ENCODE measurements at regions not wholly inside any gene's neighbourhood (a gene's known extent, or its start where the extent isn't known, plus 50 kb on each side); places are given as distances from the start of the nearest gene placed in this dataset.

DNA sequence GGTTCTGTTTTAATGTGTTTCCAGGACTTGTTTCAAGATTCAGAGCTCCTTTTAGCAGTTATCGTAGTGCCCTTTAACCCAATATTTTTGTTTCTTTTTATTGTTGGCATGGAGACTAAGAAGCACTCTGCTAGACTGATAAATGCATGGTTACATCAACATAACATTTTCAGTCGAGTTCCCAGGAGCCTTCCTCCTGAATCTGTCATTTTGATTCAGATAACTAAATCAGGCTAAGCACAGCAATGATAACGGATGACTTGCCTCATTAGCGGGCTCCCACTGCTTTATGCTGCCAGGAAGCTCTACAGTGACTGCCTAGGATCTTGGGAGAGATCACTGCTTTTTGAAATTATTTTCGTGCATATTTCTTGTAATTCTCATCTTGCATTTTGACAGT, 772.8 kb upstream of the GJE1 start:
- Mint-ChIP-seq H3K27ac (no peak overlapping the region), H3K4me3 (no peak overlapping the region), H3K27me3 (no peaks in the 10 kb centered on the region), H3K36me3 (ENCODE audit: low read depth) (no peaks in the 10 kb centered on the region), H3K4me1 (peaks cover 11% of the 10 kb centered on the region), H3K9me3 (peaks cover 7% of the 10 kb centered on the region)
- CTCF ChIA-PET, result no interaction called here
- ATAC-seq (ENCODE audit: low read depth), result no peak
- TF ChIP-seq, protein P1, sequence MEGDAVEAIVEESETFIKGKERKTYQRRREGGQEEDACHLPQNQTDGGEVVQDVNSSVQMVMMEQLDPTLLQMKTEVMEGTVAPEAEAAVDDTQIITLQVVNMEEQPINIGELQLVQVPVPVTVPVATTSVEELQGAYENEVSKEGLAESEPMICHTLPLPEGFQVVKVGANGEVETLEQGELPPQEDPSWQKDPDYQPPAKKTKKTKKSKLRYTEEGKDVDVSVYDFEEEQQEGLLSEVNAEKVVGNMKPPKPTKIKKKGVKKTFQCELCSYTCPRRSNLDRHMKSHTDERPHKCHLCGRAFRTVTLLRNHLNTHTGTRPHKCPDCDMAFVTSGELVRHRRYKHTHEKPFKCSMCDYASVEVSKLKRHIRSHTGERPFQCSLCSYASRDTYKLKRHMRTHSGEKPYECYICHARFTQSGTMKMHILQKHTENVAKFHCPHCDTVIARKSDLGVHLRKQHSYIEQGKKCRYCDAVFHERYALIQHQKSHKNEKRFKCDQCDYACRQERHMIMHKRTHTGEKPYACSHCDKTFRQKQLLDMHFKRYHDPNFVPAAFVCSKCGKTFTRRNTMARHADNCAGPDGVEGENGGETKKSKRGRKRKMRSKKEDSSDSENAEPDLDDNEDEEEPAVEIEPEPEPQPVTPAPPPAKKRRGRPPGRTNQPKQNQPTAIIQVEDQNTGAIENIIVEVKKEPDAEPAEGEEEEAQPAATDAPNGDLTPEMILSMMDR (IDR thresholded peaks at IDR 0.05), result no peak
- POLR2A ChIA-PET, result no interaction called here
- DNase-seq, result no peak
- intact Hi-C loops (cut with micrococcal nuclease), result no loop called here

GRCh38 chr6:141354191-141354955, 778.4 kb upstream of the GJE1 start:
- Mint-ChIP-seq H3K9me3 (peaks cover 7% of the 10 kb centered on the region), H3K27me3 (no peaks in the 10 kb centered on the region), H3K4me1 (peaks cover 7% of the 10 kb centered on the region), H3K27ac (no peak overlapping the region), H3K4me3 (no peak overlapping the region), H3K36me3 (ENCODE audit: low read depth) (no peaks in the 10 kb centered on the region)
- no peak for ATAC-seq (ENCODE audit: low read depth)
- intact Hi-C loops (cut with micrococcal nuclease), result no loop called here
- ChIA-PET POLR2A (no interaction called here), CTCF (no interaction called here)
- DNase-seq, result no peak
- TF ChIP-seq, protein P1 (IDR thresholded peaks at IDR 0.05), result no peak

- ChIA-PET CTCF (no interaction called here), POLR2A (no interaction called here)
- intact Hi-C loops (cut with micrococcal nuclease), result no loop called here
- ATAC-seq (ENCODE audit: low read depth), result no peak
- Mint-ChIP-seq H3K36me3 (ENCODE audit: low read depth) (no peaks in the 10 kb centered on the region), H3K4me1 (no peaks in the 10 kb centered on the region), H3K9me3 (peaks cover 3% of the 10 kb centered on the region), H3K4me3 (no peak overlapping the region), H3K27me3 (peaks cover 2% of the 10 kb centered on the region), H3K27ac (no peak overlapping the region)
- no peak for DNase-seq
- TF ChIP-seq, protein P1 (IDR thresholded peaks at IDR 0.05), result no peak
Observed at GRCh38 chr6:141351721-141352120, 781.0 kb upstream of the GJE1 start.

DNA sequence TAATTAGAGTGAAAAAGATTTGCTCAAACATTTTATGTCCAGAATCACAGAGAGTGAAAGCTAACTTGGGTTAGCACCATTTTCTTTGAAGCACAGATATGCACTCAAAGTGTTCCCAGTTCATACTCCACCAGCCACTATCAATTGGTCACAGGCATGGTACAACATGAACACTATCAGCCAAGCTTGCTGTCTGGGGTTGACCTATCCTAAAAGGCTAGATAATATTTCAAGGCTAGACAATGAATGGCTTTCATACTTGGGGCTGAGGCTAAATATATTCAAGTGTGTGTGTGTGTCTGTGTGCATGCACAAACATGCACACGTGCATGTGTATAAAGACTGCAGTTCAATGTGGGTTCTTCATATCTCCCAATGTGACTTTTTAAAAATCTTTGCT, 783.0 kb upstream of the GJE1 start:
- ATAC-seq (ENCODE audit: low read depth) (no peak), DNase-seq (no peak)
- Mint-ChIP-seq H3K27me3 (peaks cover 2% of the 10 kb centered on the region), H3K4me3 (no peak overlapping the region), H3K4me1 (no peaks in the 10 kb centered on the region), H3K36me3 (ENCODE audit: low read depth) (no peaks in the 10 kb centered on the region), H3K27ac (no peak overlapping the region), H3K9me3 (no peaks in the 10 kb centered on the region)
- ChIA-PET CTCF (no interaction called here), POLR2A (no interaction called here)
- intact Hi-C loops (cut with micrococcal nuclease), result no loop called here
- TF ChIP-seq, protein P1 (IDR thresholded peaks at IDR 0.05), result no peak

- ChIA-PET CTCF (no interaction called here), POLR2A (no interaction called here)
- Mint-ChIP-seq H3K9me3 (no peaks in the 10 kb centered on the region), H3K4me1 (no peaks in the 10 kb centered on the region), H3K36me3 (ENCODE audit: low read depth) (no peaks in the 10 kb centered on the region), H3K27ac (no peak overlapping the region), H3K27me3 (peaks cover 2% of the 10 kb centered on the region), H3K4me3 (no peak overlapping the region)
- intact Hi-C loops (cut with micrococcal nuclease), result no loop called here
- ATAC-seq (ENCODE audit: low read depth) (no peak), DNase-seq (no peak)
- TF ChIP-seq, protein P1 (IDR thresholded peaks at IDR 0.05), result no peak
Observed at GRCh38 chr6:141347906-141348492, 784.7 kb upstream of the GJE1 start.
